Panc1 (cell line): ENCODE measurements at regions not wholly inside any gene's neighbourhood (a gene's known extent, or its start where the extent isn't known, plus 50 kb on each side); places are given as distances from the start of the nearest gene placed in this dataset.

Experiments used
- ATAC-seq: fragments of 200-7000 bp; cut with Tn5 transposase; 2 replicates; pipeline ENCODE4 v1.9.1; 2020; ENCODE audit warnings: mild to moderate bottlenecking, moderate library complexity
- BruUV-seq: library from RNA; stranded (reverse); fragments of 400-500 nt; replicated peaks from 2 replicates; lab custom pipeline; 2021; lab: Mats Ljungman, UMichigan
- CTCF ChIA-PET: fragments of 300-600 bp; sonication (Branson Sonifier 250); formaldehyde crosslinking; loops from one replicate; lab custom pipeline; 2022; ENCODE audit warnings: antibody characterized with exemption; lab: Charles Lee
- POLR2A ChIA-PET: fragments of 300-600 bp; sonication (Branson Sonifier 250); formaldehyde crosslinking; loops from one replicate; lab custom pipeline; 2022; ENCODE audit warnings: antibody characterized with exemption; lab: Charles Lee
- DNase-seq: peaks from one replicate; pipeline ENCODE4 v3.0.0-alpha.2; 2010; ENCODE audit warnings: low read depth, low spot score
- H3K27ac ChIP-seq: 2 replicates; pipeline ENCODE4 v1.5.1; 2011; ENCODE audit warnings: mild to moderate bottlenecking, low read length, inconsistent platforms
- H3K27me3 ChIP-seq: fragments of 200-500 bp; sonication (Bioruptor generic); 2 replicates; pipeline ENCODE4 v1.6.0; 2014; ENCODE audit warnings: low read length, inconsistent platforms; ENCODE audit not compliant: control insufficient read depth, insufficient read depth
- H3K36me3 ChIP-seq: fragments of 200-500 bp; sonication (Bioruptor generic); 2 replicates; pipeline ENCODE4 v1.5.1; 2014; ENCODE audit warnings: inconsistent platforms, mild to moderate bottlenecking, low read length, moderate library complexity; ENCODE audit not compliant: control insufficient read depth, insufficient read depth
- H3K4me1 ChIP-seq: 2 replicates; pipeline ENCODE4 v1.5.1; 2011; ENCODE audit warnings: inconsistent platforms, mild to moderate bottlenecking, low read length, moderate library complexity; ENCODE audit not compliant: control insufficient read depth, insufficient read depth
- H3K4me3 ChIP-seq, 2 experiments: 2 replicates each; pipeline ENCODE4 v1.5.1; 2011 to 2012; ENCODE audit warnings: low read depth in 2 of 2, low read length in 2 of 2, mild to moderate bottlenecking in 2 of 2, inconsistent platforms in 1 of 2, moderate library complexity in 1 of 2
- H3K9me3 ChIP-seq: fragments of 200-500 bp; sonication (Bioruptor generic); 2 replicates; pipeline ENCODE4 v1.5.1; 2014; ENCODE audit warnings: low read depth, mild to moderate bottlenecking, inconsistent platforms, low read length, moderate library complexity; ENCODE audit not compliant: control insufficient read depth, insufficient read depth
- POLR2AphosphoS5 ChIP-seq: IDR thresholded peaks from 2 replicates; pipeline ENCODE4 v1.6.1; 2012; ENCODE audit warnings: mild to moderate bottlenecking, low read depth, low read length, moderate library complexity
- REST ChIP-seq, 2 experiments: IDR thresholded peaks; 2 replicates each; pipeline ENCODE4 v1.6.1; 2011 to 2012; ENCODE audit warnings: low read depth in 2 of 2, control low read depth in 1 of 2, low read length in 1 of 2, mild to moderate bottlenecking in 1 of 2, moderate library complexity in 1 of 2; ENCODE audit not compliant: insufficient read depth in 1 of 2
- SIN3A ChIP-seq: IDR thresholded peaks from 2 replicates; pipeline ENCODE4 v1.6.1; 2012; ENCODE audit warnings: low read depth, mild to moderate bottlenecking, low read length, moderate library complexity, borderline replicate concordance; ENCODE audit not compliant: insufficient read depth
- TCF7L2 ChIP-seq: IDR thresholded peaks from 2 replicates; pipeline ENCODE4 v1.6.1; 2011; ENCODE audit warnings: mild to moderate bottlenecking, low read depth, low read length, inconsistent platforms
- in situ Hi-C: cut with HindIII; loops from 2 replicates; pipeline ENCODE4 v1.10.0; 2016; ENCODE audit warnings: low sequenced_read_pairs, low pct_unique_long_range_greater_than_20kb
- intact Hi-C: fragments of 100-400 bp; cut with micrococcal nuclease; formaldehyde crosslinking; loops from one replicate; pipeline ENCODE4 v1.10.0; 2022; ENCODE audit not compliant: unreplicated experiment
- TF ChIP-seq, protein P1 (sequence below): fragments of 450-650 bp; IDR thresholded peaks from 2 replicates; pipeline ENCODE4 v1.5.1; 2017; ENCODE audit warnings: mild to moderate bottlenecking

DNA sequence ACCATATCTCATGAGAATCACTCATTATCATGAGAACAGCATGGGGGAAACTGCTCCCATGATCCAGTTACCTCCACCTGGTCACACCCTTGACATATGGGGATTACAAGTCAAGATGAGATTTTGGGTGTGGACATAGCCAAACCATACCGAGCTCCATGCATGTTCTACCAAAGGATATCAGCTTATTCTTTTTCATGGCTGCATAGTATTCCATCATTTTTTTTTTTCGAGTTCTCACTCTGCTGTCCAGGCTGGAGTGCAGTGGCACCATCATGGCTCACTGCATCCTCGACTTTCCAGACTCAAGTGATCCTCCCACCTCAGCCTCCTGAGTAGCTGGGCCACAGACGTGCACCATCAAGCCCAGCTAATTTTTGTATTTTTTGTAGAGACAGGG is 668.3 kb downstream of the GATA3 start:
- ChIA-PET CTCF (no interaction called here), POLR2A (no interaction called here)
- intact Hi-C loops (no loop called here), in situ Hi-C loops (no loop called here)
- no peak for DNase-seq
- TF ChIP-seq REST (IDR thresholded peaks at IDR 0.05; ENCODE audit: insufficient read depth in 1 of 2, low read depth in 2 of 2, low read length in 1 of 2): no peak
- no peak for TF ChIP-seq TCF7L2
- no peak for TF ChIP-seq POLR2AphosphoS5
- TF ChIP-seq SIN3A: no peak
- TF ChIP-seq, protein P1, sequence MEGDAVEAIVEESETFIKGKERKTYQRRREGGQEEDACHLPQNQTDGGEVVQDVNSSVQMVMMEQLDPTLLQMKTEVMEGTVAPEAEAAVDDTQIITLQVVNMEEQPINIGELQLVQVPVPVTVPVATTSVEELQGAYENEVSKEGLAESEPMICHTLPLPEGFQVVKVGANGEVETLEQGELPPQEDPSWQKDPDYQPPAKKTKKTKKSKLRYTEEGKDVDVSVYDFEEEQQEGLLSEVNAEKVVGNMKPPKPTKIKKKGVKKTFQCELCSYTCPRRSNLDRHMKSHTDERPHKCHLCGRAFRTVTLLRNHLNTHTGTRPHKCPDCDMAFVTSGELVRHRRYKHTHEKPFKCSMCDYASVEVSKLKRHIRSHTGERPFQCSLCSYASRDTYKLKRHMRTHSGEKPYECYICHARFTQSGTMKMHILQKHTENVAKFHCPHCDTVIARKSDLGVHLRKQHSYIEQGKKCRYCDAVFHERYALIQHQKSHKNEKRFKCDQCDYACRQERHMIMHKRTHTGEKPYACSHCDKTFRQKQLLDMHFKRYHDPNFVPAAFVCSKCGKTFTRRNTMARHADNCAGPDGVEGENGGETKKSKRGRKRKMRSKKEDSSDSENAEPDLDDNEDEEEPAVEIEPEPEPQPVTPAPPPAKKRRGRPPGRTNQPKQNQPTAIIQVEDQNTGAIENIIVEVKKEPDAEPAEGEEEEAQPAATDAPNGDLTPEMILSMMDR: no peak
- no peaks in the 10 kb centered on the region; the same call in 1 of the 2 replicates for H3K9me3 ChIP-seq
- H3K27ac ChIP-seq: no peak overlapping the region
- H3K36me3 ChIP-seq: no peaks in the 10 kb centered on the region
- BruUV-seq: no TSS peak
- no peaks in the 10 kb centered on the region for H3K4me1 ChIP-seq
- ATAC-seq: no peak
- H3K27me3 ChIP-seq: no peaks in the 10 kb centered on the region
- no peak overlapping the region for H3K4me3 ChIP-seq

DNA sequence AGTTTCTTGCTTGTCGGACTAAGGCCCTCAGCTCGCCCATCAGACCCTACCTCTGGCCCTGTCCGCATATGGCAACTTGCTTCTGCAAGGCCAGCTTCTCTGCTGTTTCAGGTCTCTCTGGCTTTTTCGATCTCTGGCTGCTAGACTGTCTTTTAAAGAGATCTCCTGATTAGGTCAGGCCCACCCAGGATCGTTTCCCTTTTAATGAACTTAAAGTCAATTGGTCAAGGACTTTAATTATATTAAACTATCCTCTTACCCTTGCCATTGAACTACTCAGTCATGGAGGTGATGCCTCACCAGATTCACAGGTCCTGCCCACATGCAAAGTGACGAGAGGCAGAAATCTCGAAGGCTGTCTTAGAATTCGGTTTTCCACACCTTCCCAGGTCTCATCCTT is 670.9 kb downstream of the GATA3 start:
- Histone ChIP-seq H3K4me3 (no peak overlapping the region), H3K27me3 (no peaks in the 10 kb centered on the region), H3K36me3 (no peaks in the 10 kb centered on the region), H3K9me3 (no peaks in the 10 kb centered on the region), H3K4me1 (no peaks in the 10 kb centered on the region), H3K27ac (no peak overlapping the region)
- TF ChIP-seq, protein P1: no peak
- intact Hi-C loops: no loop called here
- CTCF ChIA-PET: no interaction called here
- in situ Hi-C loops: no loop called here
- ATAC-seq (no peak), DNase-seq (no peak)
- POLR2A ChIA-PET: no interaction called here
- BruUV-seq: no TSS peak
